Lower leg skin (tissue), 4 donors: ENCODE measurements at regions not wholly inside any gene's neighbourhood (a gene's known extent, or its start where the extent isn't known, plus 50 kb on each side); places are given as distances from the start of the nearest gene placed in this dataset.

ENCODE experiments used
- DNase-seq, 2 donors: peaks; one replicate each; pipeline ENCODE4 v3.0.0-alpha.2; 2019; ENCODE audit warnings: low spot score in 2 of 2
- H3K4me3 ChIP-seq: fragments of 200-600 bp; sonication (generic); 2 replicates; pipeline ENCODE4 v1.5.1; 2017; ENCODE audit warnings: mild to moderate bottlenecking, low read depth; ENCODE audit not compliant: poor library complexity, severe bottlenecking
- CTCF ChIP-seq, 3 donors: fragments of 450-650 bp; IDR thresholded peaks; one replicate each; pipeline ENCODE4 v1.5.1; 2016; ENCODE audit warnings: antibody characterized with exemption in 3 of 3, mild to moderate bottlenecking in 3 of 3, moderate library complexity in 2 of 3
- POLR2A ChIP-seq, 2 donors: fragments of 450-650 bp; IDR thresholded peaks; one replicate each; pipeline ENCODE4 v1.6.1; 2016 to 2017; ENCODE audit warnings: antibody characterized with exemption in 2 of 2, mild to moderate bottlenecking in 1 of 2, moderate library complexity in 1 of 2
- WGBS, 2 donors: methylation state at CpG; one replicate each; pipeline ENCODE4 v1.1.5; 2018; 5-methylcytosine and 5-hydroxymethylcytosine counted together
- intact Hi-C: fragments of 100-400 bp; cut with DNase I; formaldehyde crosslinking; loops from one replicate; pipeline ENCODE4 v1.15.0; 2023; ENCODE audit warnings: low total_unique reads

DNA sequence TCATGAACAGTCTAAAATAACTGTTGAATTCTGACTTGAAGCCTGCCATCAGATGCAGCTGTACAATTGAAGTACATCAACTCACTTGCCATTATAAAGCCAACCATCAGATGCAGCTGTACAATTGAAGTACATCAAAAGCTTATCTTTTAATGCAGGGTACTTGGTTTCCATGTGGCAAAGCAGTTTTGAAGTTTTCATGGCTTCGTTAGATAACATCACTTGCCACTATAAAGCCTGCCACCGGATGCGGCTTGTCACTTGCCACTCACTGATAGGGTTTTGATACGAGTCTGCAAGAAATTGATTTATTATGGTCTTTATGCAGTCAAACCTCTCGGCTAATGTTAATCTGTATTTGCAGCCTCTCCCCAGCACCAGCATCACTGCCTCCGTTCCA lies 1605.8 kb downstream of the SUCLG1 start:
- WGBS, 2 donors = 81 to 82% methylated on average over 6 of the region's 6 CpGs
- peak in 1 of 2 donors; percentile 10 for DNase-seq
- intact Hi-C loops = no loop called here
- TF ChIP-seq POLR2A (IDR thresholded peaks at IDR 0.05) = no peak
- no peak for TF ChIP-seq CTCF (IDR thresholded peaks at IDR 0.05)
- no peak overlapping the region for H3K4me3 ChIP-seq

DNA sequence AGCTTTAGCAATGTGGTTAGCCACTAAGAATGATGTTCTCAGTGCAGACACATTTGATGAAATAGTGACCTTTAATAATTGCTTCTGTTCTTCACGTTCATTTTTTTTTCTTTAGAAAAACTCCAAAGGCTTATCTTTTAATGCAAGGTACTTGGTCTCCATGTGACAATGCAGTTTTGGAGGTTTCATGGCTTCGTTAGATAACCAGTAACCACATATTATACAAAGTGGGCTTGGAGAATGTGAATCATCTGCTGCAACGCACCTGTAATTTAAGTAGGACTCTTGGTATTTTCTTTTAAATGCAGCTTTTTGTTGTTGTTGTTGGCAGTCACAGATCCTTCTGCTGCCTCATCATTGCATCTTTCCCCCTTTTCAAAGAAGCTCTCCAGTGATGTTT lies 1606.3 kb downstream of the SUCLG1 start:
- no peak for TF ChIP-seq POLR2A (IDR thresholded peaks at IDR 0.05)
- no peak for TF ChIP-seq CTCF (IDR thresholded peaks at IDR 0.05)
- WGBS, 2 donors = 72% methylated on average over 3 of the region's 3 CpGs
- no peak for DNase-seq
- intact Hi-C loops = no loop called here
- no peak overlapping the region for H3K4me3 ChIP-seq

- no peak overlapping the region for H3K4me3 ChIP-seq
- intact Hi-C loops = no loop called here
- WGBS, 2 donors = 86 to 92% methylated on average over 10 of the region's 10 CpGs
- DNase-seq = peak in 1 of 2 donors; percentile 49
- TF ChIP-seq CTCF (IDR thresholded peaks at IDR 0.05) (no peak), POLR2A (IDR thresholded peaks at IDR 0.05) (no peak)
Measured at GRCh38 chr2:82848285-82848684, 1610.8 kb downstream of the SUCLG1 start.

DNA sequence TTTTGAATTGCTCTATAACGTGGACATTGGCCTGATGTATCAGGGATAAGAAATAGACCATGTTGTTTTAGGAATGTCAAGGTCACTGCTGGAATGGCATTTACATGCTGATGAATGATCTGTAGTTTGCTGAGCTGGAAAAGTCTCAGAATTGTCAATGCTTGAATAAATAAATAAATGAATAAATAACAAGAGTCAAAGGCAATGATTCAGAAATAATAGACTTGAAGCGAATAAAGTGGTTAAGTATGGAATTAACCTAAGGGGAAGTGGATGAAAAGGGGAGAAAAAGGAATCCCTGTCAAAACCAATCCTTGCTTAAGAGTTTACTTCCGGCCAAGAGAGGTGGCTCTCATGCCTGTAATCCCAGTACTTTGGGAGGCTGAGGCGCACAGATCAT lies 1620.0 kb downstream of the SUCLG1 start:
- intact Hi-C loops = no loop called here
- DNase-seq = no peak
- no peak for TF ChIP-seq CTCF (IDR thresholded peaks at IDR 0.05)
- TF ChIP-seq POLR2A (IDR thresholded peaks at IDR 0.05) = no peak
- 85% methylated on average over 4 of the region's 4 CpGs for WGBS, 2 donors
- H3K4me3 ChIP-seq = no peak overlapping the region

GRCh38 chr2:82837588-82838304 lies 1621.3 kb downstream of the SUCLG1 start:
- no peak overlapping the region for H3K4me3 ChIP-seq
- 80 to 85% methylated on average over 3 of the region's 3 CpGs for WGBS, 2 donors
- DNase-seq = no peak
- intact Hi-C loops = no loop called here
- TF ChIP-seq CTCF (IDR thresholded peaks at IDR 0.05) = no peak
- TF ChIP-seq POLR2A (IDR thresholded peaks at IDR 0.05) = no peak

GRCh38 chr2:82834893-82835292 lies 1624.2 kb downstream of the SUCLG1 start:
- no peak for DNase-seq
- TF ChIP-seq POLR2A (IDR thresholded peaks at IDR 0.05) (no peak), CTCF (IDR thresholded peaks at IDR 0.05) (no peak)
- intact Hi-C loops = no loop called here
- WGBS, 2 donors = 72 to 88% methylated on average over 1 of the region's 1 CpG
- H3K4me3 ChIP-seq = no peak overlapping the region
